H1 (cell line): ENCODE measurements at regions not wholly inside any gene's neighbourhood (a gene's known extent, or its start where the extent isn't known, plus 50 kb on each side); places are given as distances from the start of the nearest gene placed in this dataset.

Source experiments
- PHF8 ChIP-seq: fragments of 200-600 bp; sonication (generic); conservative IDR thresholded peaks from 2 replicates; pipeline ENCODE4 v1.7.1; 2012; ENCODE audit warnings: low read depth, mild to moderate bottlenecking, inconsistent platforms, low read length, moderate library complexity
- TF ChIP-seq, protein P1 (sequence below), 3 experiments: IDR thresholded peaks; 1 replicate in 2 of 3; 2 replicates in 1 of 3; pipeline versions ENCODE4 v1.5.1 to v1.6.1; 2011; ENCODE audit warnings: low read length in 3 of 3, mild to moderate bottlenecking in 3 of 3, inconsistent platforms in 2 of 3, low read depth in 1 of 3, moderate library complexity in 1 of 3; ENCODE audit not compliant: insufficient read depth in 1 of 3; ENCODE audit errors: control extremely low read depth in 1 of 3

DNA sequence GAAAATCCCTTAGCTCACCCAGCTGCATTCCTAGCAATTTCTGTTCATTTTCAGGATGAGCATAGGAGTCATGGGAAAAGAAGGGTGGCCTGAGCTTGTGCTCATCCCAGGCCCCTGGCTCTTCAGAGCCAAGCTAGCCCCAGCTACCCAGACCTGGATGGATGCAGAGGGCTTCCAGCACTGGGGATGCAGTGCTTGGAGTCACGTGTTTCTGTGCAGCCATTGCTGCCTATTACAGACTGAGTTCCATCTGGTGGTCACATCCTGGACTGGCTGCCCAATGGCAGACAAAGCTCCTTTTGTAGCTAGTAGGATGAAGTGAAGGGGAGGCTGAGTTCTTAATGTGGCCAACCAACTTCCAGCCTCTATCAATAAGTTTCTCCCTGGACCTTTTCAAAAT lies 54.2 kb upstream of the JDP2 start (continued):
- TF ChIP-seq PHF8, result no peak
- TF ChIP-seq, protein P1, sequence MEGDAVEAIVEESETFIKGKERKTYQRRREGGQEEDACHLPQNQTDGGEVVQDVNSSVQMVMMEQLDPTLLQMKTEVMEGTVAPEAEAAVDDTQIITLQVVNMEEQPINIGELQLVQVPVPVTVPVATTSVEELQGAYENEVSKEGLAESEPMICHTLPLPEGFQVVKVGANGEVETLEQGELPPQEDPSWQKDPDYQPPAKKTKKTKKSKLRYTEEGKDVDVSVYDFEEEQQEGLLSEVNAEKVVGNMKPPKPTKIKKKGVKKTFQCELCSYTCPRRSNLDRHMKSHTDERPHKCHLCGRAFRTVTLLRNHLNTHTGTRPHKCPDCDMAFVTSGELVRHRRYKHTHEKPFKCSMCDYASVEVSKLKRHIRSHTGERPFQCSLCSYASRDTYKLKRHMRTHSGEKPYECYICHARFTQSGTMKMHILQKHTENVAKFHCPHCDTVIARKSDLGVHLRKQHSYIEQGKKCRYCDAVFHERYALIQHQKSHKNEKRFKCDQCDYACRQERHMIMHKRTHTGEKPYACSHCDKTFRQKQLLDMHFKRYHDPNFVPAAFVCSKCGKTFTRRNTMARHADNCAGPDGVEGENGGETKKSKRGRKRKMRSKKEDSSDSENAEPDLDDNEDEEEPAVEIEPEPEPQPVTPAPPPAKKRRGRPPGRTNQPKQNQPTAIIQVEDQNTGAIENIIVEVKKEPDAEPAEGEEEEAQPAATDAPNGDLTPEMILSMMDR (IDR thresholded peaks at IDR 0.05; ENCODE audit: control extremely low read depth in 1 of 3, insufficient read depth in 1 of 3, low read depth in 1 of 3, low read length in 3 of 3), result no peak
